Epithelial cell of prostate (primary cell): ENCODE measurements at regions not wholly inside any gene's neighbourhood (a gene's known extent, or its start where the extent isn't known, plus 50 kb on each side); places are given as distances from the start of the nearest gene placed in this dataset.
A peak's percentile ranks its signal among the peaks of the same experiment; 100 is the strongest.
"Not testable (repeated sequence)": the region's sequence is repeated elsewhere in the genome, so short reads cannot be mapped to it uniquely, and the experiment has no call there.

Source experiments
- DNase-seq: peaks from one replicate; pipeline ENCODE4 v3.0.0-alpha.2; 2011; ENCODE audit warnings: low read depth, low spot score
- H3K27ac ChIP-seq: fragments of 450-650 bp; 2 replicates; pipeline ENCODE4 v1.5.1; 2017; ENCODE audit warnings: mild to moderate bottlenecking

DNA sequence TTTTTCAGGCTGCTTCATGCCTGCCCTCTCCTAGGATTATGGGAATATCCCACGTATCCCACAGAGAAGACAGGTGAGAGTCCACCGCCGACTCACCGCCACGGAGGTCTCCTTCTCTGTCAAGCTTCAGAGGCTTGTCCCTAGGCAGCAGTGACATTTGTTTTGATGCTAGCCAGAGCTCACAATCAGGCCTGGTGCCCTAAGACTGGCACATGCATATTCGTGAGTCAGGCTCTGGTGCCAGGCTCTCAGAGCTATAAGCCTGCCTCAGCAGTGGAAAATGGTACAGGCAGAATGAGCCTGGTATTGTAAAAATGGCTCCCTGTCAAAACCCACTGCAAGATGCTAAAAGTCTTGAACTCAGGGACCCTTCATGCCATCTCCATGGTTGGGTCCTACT, 65.5 kb downstream of the RBMY1A1 start:
- DNase-seq: no peak
- no peak overlapping the region for H3K27ac ChIP-seq

DNA sequence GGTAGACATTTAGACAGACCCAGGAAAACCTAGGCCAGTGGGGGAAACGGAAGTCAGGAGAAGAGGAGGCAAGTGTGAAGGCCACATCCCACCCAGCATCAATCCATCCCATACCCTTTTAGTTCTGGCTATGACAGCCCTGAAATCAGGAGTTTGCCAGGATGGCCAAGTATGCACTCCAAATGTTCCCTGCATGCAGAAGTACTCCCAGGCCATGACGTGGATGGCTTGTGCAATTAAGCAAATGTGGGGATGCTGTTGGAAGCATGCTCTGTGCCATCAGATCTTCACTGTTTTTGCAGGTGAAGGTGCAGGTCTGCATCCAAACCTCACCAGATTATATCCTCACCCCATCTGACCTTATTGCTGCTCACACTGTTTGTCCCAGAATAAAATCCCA, 66.8 kb downstream of the RBMY1A1 start:
- no peak overlapping the region for H3K27ac ChIP-seq
- DNase-seq: no peak

DNA sequence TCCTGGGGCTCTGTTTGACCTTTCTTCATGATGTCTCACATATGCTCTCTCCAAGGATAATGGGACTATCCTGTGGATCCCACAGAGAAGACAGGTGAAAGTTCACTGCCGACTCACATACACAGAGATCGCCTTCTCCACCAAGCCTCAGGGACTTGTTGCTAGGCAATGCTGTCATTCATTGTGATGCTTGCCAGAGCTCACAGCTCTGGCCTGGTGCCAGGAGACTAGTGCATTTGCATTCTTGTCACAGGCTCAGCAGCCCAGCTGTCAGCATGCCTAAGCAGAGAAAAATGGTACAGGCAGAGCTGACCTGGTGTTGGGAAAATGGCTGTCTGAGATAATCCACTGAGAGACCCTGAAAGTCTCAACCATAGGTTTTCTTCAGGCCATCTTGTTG, 67.9 kb downstream of the RBMY1A1 start:
- no peak overlapping the region for H3K27ac ChIP-seq
- DNase-seq: no peak

DNA sequence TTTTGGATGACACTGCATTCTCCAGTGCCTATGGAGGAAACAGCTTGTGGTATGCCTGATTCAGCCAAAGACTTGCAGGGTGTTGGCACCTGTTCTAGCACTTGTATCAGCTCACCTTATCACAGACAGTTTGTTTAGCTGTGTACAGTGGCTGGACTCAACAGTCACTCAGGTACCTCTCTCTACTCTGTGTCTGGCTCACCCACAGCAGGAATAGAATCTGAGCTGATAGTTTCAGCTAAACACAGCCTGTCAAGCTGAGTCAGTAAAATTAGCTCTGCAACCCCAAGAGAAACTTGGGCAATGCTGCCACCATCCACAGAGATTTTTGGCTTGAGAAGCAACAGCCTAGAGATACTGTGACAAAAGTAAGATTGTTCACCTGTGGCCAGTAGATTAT, 101.5 kb downstream of the RBMY1A1 start:
- H3K27ac ChIP-seq: no peak overlapping the region
- DNase-seq: no peak

DNA sequence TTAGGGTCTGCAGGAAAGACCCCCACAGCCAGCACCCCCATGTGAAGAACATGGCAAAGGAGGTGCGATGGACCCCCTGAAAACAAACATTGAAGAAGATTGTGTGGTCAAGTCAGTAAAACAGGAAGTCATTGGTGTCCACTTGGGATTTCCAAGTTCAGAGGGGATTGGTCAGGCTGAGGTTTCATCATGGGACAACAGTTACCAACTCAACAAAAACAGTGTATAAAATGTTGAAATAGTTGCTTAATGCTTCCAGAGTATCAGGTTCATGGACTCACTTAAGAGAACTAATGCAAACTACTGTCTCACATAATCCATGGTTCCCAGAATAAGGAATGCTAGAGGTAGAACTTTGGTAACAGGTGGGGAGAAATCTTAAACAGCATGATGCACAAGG, 115.8 kb downstream of the RBMY1A1 start:
- no peak overlapping the region for H3K27ac ChIP-seq
- no peak for DNase-seq

DNA sequence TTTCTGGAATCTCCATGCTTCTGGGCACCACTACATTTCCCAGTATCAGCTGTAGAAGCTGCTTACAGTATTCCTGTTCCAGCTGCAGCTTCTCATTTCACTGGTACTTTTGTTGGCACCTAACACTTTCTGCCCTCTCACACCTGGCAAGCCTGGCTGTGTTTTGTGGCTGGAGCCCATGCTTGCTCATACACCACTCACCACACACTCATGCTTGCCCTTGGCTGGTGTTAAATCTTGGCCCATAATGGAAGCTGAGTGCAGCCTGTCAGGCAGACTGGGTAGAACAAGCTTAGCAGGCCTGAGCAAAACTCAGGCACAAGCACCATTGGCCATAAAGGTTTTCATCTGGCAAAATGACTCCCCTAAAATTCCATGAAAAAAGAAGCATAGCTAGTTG, 124.4 kb downstream of the RBMY1A1 start:
- H3K27ac ChIP-seq: not testable (repeated sequence)
- DNase-seq: peak; percentile 12

DNA sequence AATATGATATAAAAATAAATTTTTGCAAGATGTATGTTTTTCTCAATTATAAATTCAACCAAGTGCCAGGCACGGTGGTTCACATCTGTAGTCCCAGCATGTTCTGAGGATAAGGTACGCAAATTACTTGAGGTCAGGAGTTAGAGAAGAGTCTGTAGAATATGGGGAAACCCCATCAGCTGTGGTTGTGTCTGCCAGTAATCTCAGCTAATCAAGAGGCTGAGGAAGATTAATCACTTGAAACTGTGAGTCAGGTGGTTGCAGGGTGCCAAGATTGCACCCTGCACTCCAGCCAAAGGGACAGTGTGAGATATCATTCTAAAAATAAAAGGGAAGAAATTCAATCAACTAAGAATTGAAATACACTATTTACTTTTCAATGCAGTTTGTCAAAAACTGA, 144.9 kb downstream of the RBMY1A1 start:
- not testable (repeated sequence) for H3K27ac ChIP-seq, DNase-seq

DNA sequence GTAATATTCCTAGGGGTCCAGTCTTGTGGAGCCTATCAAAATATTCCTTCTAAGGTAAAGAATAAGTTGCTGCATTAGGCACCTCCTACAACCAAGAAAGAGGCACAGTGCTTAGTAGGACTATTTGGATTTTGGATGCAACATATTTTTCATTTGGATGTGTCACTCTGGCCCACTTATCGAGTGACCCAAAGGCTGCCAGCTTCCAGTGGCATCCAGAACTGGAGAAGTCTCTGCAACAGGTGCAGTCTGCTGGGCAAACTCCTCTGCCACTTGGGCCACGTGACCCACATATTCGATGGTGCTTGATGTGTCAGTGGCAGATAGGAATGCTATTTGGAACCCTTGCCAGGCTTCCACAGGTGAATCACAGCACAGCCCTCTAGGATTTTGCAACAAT, 151.7 kb downstream of the RBMY1A1 start:
- not testable (repeated sequence) for H3K27ac ChIP-seq, DNase-seq

DNA sequence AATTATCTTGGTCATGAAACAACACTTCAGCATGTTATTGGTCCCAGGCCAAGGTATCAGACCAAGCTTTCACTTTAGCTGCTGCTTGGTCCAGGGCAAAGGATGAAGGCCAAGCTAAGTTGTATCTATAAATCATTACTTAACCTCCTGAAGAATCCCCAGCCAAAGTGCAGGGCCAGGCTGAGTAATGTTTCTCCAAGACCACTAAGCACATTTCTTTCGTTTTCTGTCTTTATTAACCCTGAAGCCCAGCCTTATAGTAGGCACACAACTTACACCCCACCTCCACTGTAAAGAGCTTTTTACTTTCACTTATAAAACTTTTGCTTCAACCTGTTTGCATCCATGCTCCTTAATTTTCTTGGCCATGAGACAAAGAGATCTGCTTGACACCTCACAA, 167.3 kb downstream of the RBMY1A1 start:
- not testable (repeated sequence) for DNase-seq, H3K27ac ChIP-seq

DNA sequence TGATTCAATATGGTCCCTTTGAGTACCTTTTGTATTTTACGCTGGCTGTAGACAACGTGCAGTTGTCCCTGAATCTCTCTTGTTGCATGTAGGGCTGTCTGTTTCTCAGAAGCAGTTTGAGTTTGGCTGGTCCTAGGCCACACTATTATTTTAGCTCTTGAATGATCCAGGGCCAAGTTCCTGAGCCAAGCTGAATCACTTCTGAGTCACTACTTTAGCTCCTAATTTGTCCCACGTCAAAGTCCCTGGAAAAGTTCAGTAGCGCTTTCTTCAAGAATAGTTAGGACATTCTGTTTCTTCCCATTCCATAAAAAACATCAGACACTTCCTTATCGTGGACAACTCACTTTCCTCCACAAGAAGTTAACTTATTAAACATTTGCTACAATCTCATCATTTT, 168.2 kb downstream of the RBMY1A1 start:
- not testable (repeated sequence) for H3K27ac ChIP-seq, DNase-seq

DNA sequence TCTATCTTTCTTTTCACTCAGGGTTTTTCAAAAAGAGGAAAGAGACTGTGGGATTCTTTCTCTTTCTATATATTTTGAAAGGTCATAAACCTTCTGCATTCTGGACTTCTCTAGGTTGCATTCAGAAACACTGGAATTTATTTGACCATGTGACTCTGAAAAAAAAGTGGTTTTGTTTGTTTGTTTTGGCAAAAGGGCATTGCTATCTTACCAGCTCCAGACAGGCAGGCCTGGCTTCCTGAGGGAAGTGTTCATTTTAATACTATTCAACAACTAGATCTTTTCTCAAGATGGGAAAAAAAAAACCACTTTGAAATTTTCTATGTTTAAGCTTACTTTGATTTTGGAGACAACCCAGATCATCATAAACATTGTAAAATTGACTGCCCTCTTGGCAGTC, 170.6 kb downstream of the RBMY1A1 start:
- H3K27ac ChIP-seq: no peak overlapping the region
- DNase-seq: no peak

DNA sequence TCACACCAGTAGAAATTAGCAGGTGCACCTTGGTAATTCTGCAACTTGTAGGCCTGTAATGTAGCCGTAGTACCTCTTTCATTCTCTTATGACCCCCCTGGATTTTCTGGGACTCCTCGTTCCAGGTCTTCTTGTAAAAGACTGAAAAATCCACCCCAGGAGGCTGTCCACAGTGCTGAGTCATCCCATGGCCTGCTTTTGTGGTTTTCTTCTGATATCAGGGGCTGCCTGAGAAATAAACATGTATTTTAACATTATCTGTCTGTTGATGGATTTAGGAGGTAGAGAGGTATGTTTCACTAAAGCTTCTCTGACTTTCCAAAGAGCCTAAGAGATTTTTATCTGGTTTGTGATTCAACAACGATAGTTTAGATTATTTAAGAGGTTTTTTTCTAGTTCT, 171.9 kb downstream of the RBMY1A1 start:
- not testable (repeated sequence) for DNase-seq, H3K27ac ChIP-seq

DNA sequence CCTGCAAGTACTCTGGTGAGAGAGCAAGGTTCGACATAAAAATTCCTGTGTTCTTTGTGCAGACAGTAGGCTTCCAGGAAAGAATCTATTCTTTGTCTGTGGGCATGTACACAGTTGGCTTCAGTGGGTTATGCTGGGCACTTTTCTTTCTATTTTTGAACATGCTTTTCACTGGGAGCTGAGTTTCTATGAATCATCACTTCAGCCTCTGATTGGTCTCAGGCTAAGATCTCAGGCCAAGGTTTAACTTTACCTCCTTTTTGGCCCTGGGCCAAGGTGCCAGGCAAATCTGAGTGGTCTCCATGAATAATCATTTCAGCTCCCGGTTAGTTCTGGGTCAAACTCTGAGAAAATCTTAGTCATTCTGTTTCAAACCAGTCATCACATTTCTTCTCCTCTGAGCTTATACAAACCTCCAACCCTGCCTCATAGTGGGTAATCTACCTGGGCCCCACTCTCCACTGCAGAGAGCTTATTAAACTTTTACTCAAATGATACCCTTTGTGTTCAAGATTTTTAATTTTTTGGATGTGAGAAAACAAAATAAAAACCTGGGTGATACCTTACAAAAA, 158.8 kb downstream of the RBMY1D start:
- DNase-seq: not testable (repeated sequence)

DNA sequence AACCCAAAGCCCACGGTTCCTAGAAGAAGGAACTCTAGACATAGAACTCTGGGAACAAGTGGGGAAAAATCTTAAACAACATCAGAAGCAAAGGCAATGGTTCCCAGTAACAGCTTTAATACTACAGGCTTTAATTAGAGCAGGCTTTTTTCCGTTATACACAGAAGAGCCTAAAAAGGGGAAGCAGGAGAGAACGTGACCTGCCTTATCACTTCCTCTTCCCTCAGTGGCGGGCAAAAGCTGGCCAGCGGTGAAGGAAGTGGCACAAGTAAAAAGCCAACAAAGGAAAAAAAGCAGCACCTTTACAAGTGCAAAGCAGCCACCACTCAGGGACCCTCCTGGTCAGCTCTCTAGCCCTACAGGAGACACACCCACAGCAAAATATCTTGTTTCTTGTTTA, 149.3 kb downstream of the RBMY1D start:
- DNase-seq, H3K27ac ChIP-seq: not testable (repeated sequence)

More for the DNA sequence above, 158.8 kb downstream of the RBMY1D start:
- H3K27ac ChIP-seq: not testable (repeated sequence)

DNA sequence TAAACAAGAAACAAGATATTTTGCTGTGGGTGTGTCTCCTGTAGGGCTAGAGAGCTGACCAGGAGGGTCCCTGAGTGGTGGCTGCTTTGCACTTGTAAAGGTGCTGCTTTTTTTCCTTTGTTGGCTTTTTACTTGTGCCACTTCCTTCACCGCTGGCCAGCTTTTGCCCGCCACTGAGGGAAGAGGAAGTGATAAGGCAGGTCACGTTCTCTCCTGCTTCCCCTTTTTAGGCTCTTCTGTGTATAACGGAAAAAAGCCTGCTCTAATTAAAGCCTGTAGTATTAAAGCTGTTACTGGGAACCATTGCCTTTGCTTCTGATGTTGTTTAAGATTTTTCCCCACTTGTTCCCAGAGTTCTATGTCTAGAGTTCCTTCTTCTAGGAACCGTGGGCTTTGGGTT, 134.1 kb downstream of the RBMY1D start:
- not testable (repeated sequence) for DNase-seq, H3K27ac ChIP-seq

DNA sequence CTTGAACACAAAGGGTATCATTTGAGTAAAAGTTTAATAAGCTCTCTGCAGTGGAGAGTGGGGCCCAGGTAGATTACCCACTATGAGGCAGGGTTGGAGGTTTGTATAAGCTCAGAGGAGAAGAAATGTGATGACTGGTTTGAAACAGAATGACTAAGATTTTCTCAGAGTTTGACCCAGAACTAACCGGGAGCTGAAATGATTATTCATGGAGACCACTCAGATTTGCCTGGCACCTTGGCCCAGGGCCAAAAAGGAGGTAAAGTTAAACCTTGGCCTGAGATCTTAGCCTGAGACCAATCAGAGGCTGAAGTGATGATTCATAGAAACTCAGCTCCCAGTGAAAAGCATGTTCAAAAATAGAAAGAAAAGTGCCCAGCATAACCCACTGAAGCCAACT, 126.5 kb downstream of the RBMY1D start:
- not testable (repeated sequence) for H3K27ac ChIP-seq, DNase-seq

DNA sequence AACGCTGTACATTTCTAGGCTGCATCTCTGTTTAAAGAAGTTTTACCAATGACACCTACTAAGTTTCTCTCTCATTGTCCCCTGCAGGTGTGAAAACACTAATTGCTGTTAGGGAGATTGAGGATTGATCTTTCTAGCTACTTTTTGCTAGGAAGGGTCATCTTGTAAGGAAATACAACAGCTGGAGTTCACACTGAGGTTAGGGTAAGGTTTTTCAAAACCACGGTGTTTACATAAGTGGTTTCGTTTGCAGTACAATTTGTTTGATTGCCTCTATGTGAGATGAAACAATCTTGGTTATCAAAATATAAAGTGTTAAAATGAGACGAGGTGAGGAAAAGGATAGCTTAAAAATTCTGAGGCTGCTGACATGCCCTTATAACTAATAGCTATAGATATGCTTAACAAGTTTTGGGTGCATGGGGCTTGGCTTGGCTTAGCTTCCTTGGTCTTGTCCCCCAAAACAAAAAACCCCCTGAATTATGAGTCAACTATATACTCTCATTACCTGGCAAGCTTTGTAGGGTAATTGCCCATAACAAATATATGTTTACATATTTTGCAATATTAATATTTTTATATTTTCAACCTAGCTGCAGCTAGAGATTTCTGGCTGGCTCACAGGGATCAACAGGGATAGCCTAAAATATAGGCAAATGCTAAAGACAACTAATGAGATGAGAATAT, 112.0 kb downstream of the RBMY1D start:
- not testable (repeated sequence) for DNase-seq, H3K27ac ChIP-seq

DNA sequence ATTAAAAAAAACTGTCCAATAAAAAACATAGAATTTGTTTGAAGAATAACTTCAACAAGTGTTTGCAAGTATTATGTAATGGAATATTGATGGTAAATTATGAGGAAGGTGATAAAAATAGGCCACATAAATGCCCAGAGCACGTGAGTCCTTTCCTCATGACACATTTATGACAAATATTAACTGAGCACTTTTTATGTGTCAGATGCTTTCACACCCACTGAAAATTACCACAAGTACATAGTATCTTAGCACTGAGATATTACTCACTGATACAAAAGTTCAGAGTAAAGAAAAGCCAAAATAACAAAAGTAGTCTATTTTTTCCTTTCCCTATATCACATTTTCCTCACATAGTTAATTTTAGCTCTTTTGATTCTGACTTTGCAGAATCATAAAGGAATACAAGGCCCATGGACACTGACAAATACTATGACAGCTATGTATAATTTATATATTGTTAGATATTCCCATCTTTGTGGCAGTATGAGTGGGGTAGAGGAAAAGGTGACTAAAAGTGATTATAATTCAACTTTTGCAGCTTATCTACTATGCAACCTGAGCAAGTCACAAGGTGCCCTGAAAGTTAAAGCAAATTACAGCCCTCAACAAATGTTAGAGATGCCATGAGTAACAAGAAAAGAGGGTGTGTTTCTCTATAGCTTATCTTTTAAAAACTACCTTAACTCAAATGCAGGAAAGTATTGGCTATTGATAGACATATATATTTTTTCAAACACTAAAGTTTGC, 80.7 kb downstream of the RBMY1D start:
- DNase-seq: no peak
- no peak overlapping the region for H3K27ac ChIP-seq

DNA sequence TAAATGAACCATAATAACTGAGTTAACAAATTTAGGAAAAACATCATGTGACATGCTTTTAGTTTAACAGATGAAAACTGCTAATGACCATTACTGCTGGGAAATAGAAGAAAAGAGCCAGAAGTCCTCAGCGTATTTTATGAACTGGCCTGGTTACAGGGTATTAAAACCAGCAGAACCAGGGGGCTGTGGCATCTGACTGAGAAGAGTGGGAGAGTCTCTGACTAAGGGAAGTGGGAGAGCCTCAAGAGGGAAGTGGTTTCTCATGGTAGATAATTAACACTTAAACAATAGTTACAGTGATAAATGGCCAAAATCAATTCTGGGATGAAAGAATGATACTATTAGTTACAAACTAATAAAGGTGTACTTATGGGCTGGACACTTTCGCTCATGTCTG, 79.8 kb downstream of the RBMY1D start:
- no peak overlapping the region for H3K27ac ChIP-seq

DNA sequence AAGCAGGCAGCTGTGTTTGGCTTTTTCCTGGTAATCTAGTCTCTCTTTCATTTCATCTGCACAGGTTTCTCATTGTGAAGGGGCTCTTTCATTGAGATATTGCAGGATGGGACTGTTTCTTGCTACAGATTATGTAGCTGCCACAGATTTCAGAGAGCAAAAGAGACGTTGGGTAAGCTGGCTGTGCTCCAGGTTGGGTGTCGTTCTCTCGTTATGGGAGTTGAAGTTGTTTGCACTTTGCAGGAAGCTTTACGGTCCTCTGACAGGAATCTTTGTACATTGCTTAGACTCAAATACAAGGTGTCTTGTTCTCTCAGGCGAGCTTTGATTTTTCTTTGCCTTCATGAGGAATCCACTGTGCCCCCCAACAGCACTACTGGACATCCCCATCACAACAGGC, 72.4 kb downstream of the RBMY1D start:
- no peak for DNase-seq

More for the DNA sequence above, 79.8 kb downstream of the RBMY1D start:
- DNase-seq: no peak

DNA sequence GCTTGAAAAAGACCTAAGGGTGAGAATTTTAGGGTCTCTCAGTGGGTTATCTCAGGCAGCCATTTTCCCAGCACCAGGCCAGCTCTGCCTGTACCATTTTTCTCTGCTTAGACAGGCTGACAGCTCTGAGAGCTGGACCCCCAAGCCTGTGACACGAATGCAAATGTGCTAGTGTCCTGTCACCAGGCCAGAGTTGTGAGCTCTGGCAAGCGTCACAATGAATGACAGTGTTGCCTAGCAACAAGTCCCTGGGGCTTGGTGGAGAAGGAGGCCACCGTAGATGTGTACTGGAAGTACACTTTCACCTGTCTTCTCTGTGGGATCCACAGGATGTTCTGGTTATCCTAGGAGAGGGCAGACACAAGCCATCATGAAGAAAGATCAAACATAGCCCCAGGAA, 66.7 kb downstream of the RBMY1D start:
- no peak overlapping the region for H3K27ac ChIP-seq
- no peak for DNase-seq

More for the DNA sequence above, 72.4 kb downstream of the RBMY1D start:
- H3K27ac ChIP-seq: no peak overlapping the region
